Heart right ventricle (tissue), 16 donors: ENCODE measurements at regions not wholly inside any gene's neighbourhood (a gene's known extent, or its start where the extent isn't known, plus 50 kb on each side); places are given as distances from the start of the nearest gene placed in this dataset.

Experiments
- ATAC-seq, 8 donors: fragments of 200-7000 bp; cut with Tn5 transposase; one replicate each; pipeline ENCODE4 v1.9.1; 2020; ENCODE audit warnings: mild to moderate bottlenecking in 8 of 8, moderate library complexity in 8 of 8, moderate number of reproducible peaks in 1 of 8
- DNase-seq, 2 donors: peaks; one replicate each; pipeline ENCODE4 v3.0.0-alpha.2; 2020
- H3K27ac ChIP-seq, 10 donors: fragments of 200-600 bp; sonication (generic) in 2 of 10; one replicate each; pipeline versions ENCODE4 v1.5.0 to v1.8.0; 2020 to 2022; ENCODE audit warnings: mild to moderate bottlenecking in 3 of 10
- H3K27me3 ChIP-seq, 7 donors: fragments of 200-600 bp; one replicate each; pipeline ENCODE4 v1.8.0; 2021 to 2022; ENCODE audit warnings: mild to moderate bottlenecking in 2 of 7
- H3K36me3 ChIP-seq, 9 donors: fragments of 200-600 bp; sonication (generic) in 1 of 9; one replicate each; pipeline versions ENCODE4 v1.5.0 to v1.8.0; 2020 to 2022; ENCODE audit warnings: mild to moderate bottlenecking in 2 of 9
- H3K4me1 ChIP-seq, 9 donors: fragments of 200-600 bp; sonication (generic) in 1 of 9; one replicate each; pipeline versions ENCODE4 v1.5.0 to v1.8.0; 2020 to 2022; ENCODE audit warnings: mild to moderate bottlenecking in 4 of 9
- H3K4me3 ChIP-seq, 10 donors: fragments of 200-600 bp; sonication (generic) in 2 of 10; one replicate each; pipeline versions ENCODE4 v1.5.0 to v1.8.0; 2020 to 2022; ENCODE audit warnings: mild to moderate bottlenecking in 7 of 10, moderate library complexity in 2 of 10
- H3K9me3 ChIP-seq, 11 donors: fragments of 200-600 bp in 10 of 11; sonication (generic) in 2 of 11; one replicate each; pipeline versions ENCODE4 v1.5.0 to v1.8.0; 2013 to 2022; ENCODE audit warnings: mild to moderate bottlenecking in 2 of 11, control low read depth in 1 of 11, moderate library complexity in 1 of 11
- CTCF ChIP-seq, 9 donors: fragments of 200-600 bp; sonication (generic) in 2 of 9; IDR thresholded peaks; one replicate each; pipeline versions ENCODE4 v1.5.0 to v1.8.0; 2021 to 2022; ENCODE audit warnings: antibody characterized with exemption in 9 of 9, mild to moderate bottlenecking in 5 of 9, moderate library complexity in 1 of 9
- WGBS, 2 donors: extraction: QIAGEN DNeasy Blood & Tissue Kit; methylation state at CpG; one replicate each; pipeline ENCODE4 v1.1.7; 2013; ENCODE audit warnings: inconsistent platforms in 1 of 2; 5-methylcytosine and 5-hydroxymethylcytosine counted together
- intact Hi-C, 10 donors: fragments of 100-400 bp; cut with DNase I; formaldehyde crosslinking; loops; one replicate each; pipeline versions ENCODE4 v1.11.1 to v1.14.2; 2022
- donor health status: Arrhythmogenic right ventricular cardiomyopathy.
- donor health status: ischemic (EF 13 %, LVEDD 7.1; RV severe dilation, severe dysfunction).
- donor health status: healthy with polysubstance abuse.
- donor health status: DM: no; HTN: yes; CAD: no.
- donor health status: DM: no; HTN: no; CAD: no.
- donor health status: ischemic (EF 25% LVEDD 6.9; RV normal size, moderate dysfunction).
- donor health status: ischemic (EF 25% LVEDD 5.7; RV mildly dilated, moderate dysfunction).
- donor health status: healthy.
- donor health status: DM: yes; HTN: yes; CAD: no.
- donor health status: Ischemic cardiomyopathy.
- donor health status: ischemic (EF 35%, LVEDD 5.7; RV mildly dilated, moderate dysfunction).
- donor health status: nonischemic (EF 11% LVEDD 7.7; RV severe dilation, severe dysfunction).
- donor health status: DM: yes; HTN: yes; CAD: no.
- donor health status: PGD.
- donor health status: ischemic (EF 29% LVEDD 5.4; RV normal size, mild dysfunction).
- donor health status: nonischemic (EF 23%, LVEDD 6.1; RV moderate dilation, normal function).

DNA sequence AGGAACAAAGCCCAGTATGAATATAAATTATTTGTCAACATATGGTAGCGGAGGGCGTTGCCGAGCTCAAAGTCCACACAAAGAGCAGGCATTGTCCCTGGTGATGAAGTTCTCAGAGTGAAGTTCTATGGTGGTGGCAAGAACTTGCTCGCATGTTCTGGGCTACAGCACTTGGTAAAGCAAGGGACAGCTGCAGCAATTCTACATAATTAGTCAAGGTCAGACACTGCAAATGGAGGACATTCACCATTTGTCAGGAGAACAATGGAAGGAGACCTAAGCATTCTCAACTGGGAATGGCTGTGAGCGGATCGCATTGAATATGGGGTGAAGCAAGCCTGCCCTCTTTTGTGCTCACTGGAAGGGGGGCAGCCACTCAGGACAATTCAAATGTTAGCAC is 503.8 kb upstream of the ADAMTS16 start:
- Histone ChIP-seq H3K9me3 (peaks cover 0 to 2% (median 0%) of the 10 kb centered on the region in 11 donors), H3K4me1 (no peaks in the 10 kb centered on the region), H3K27ac (no peak overlapping the region), H3K36me3 (no peaks in the 10 kb centered on the region), H3K4me3 (no peak overlapping the region), H3K27me3 (peaks cover 0 to 14% (median 0%) of the 10 kb centered on the region in 7 donors)
- ATAC-seq (no peak), DNase-seq (no peak)
- TF ChIP-seq CTCF (IDR thresholded peaks at IDR 0.05) = no peak
- 91% methylated on average over 6 of the region's 6 CpGs for WGBS, 2 donors
- intact Hi-C loops = no loop called here

DNA sequence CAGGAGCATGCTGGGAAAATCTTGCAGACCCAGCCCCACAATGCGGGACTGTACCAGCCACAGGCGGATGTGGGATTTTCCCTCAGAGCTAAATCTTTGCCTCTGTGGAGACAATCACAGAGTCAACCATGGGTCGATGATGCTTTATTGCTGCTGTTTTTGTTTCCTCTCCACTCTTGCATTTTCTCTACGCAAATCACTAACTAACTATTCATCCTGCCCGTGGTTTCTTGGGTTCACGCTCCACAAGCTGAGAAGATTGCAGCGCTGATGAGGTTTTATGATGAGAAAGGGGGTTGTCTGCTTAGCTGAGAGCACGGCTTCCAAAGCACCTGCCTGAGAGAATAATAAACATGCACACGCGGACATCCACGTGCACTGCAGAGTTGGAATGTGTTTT is 500.2 kb upstream of the ADAMTS16 start:
- Histone ChIP-seq H3K4me1 (no peaks in the 10 kb centered on the region), H3K9me3 (peaks cover 0 to 18% (median 0%) of the 10 kb centered on the region in 11 donors), H3K27me3 (peaks cover 0 to 8% (median 0%) of the 10 kb centered on the region in 7 donors), H3K27ac (no peak overlapping the region), H3K4me3 (no peak overlapping the region), H3K36me3 (no peaks in the 10 kb centered on the region)
- WGBS, 2 donors = 81 to 88% methylated on average over 11 of the region's 11 CpGs
- no peak for DNase-seq
- ATAC-seq = no peak
- intact Hi-C loops = no loop called here
- TF ChIP-seq CTCF (IDR thresholded peaks at IDR 0.05) = no peak

DNA sequence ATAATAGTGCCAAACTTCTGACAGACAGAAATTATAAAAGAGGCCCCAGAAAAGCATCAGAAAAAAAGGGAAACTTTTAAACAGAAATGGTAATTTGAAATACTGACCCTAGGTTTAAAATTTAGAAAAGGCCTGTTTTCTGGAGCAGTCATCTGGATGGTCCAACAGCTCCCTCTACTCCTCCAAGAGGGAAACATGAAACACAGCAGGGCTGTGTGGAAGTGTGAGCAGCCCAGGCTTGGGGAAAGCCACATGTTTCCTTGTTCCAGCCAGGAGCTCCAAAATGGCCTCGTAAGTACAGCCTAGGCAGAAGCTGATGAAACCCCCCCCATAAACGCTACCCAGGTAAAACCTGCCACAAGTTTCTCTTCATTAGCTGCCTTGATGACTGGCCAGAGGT is 499.3 kb upstream of the ADAMTS16 start:
- ATAC-seq (no peak), DNase-seq (no peak)
- Histone ChIP-seq H3K27ac (no peak overlapping the region), H3K4me1 (no peaks in the 10 kb centered on the region), H3K36me3 (no peaks in the 10 kb centered on the region), H3K9me3 (peaks cover 0 to 18% (median 0%) of the 10 kb centered on the region in 11 donors), H3K4me3 (no peak overlapping the region), H3K27me3 (peaks cover 0 to 8% (median 0%) of the 10 kb centered on the region in 7 donors)
- 53 to 59% methylated on average over 2 of the region's 2 CpGs for WGBS, 2 donors
- intact Hi-C loops = no loop called here
- no peak for TF ChIP-seq CTCF (IDR thresholded peaks at IDR 0.05)

GRCh38 chr5:4642525-4642924 is 497.6 kb upstream of the ADAMTS16 start:
- intact Hi-C loops = no loop called here
- Histone ChIP-seq H3K27ac (no peak overlapping the region), H3K4me1 (no peaks in the 10 kb centered on the region), H3K4me3 (no peak overlapping the region), H3K36me3 (no peaks in the 10 kb centered on the region), H3K27me3 (peaks cover 0 to 5% (median 0%) of the 10 kb centered on the region in 7 donors), H3K9me3 (peaks cover 0 to 18% (median 0%) of the 10 kb centered on the region in 11 donors)
- ATAC-seq = no peak
- no peak for DNase-seq
- 82 to 93% methylated on average over 1 of the region's 1 CpG for WGBS, 2 donors
- no peak for TF ChIP-seq CTCF (IDR thresholded peaks at IDR 0.05)
